Left colon (tissue), 2 donors: ENCODE measurements at regions not wholly inside any gene's neighbourhood (a gene's known extent, or its start where the extent isn't known, plus 50 kb on each side); places are given as distances from the start of the nearest gene placed in this dataset.
A peak's percentile ranks its signal among the peaks of the same experiment; 100 is the strongest.

Experiments used
- ATAC-seq: fragments of 200-7000 bp; cut with Tn5 transposase; one replicate; pipeline ENCODE4 v1.9.1; 2020; ENCODE audit warnings: mild to moderate bottlenecking, moderate library complexity
- DNase-seq, 2 donors: peaks; one replicate each; pipeline ENCODE4 v3.0.0-alpha.2; 2020
- intact Hi-C, 2 donors: fragments of 100-400 bp; cut with DNase I in 1 of 2; cut with micrococcal nuclease in 1 of 2; formaldehyde crosslinking; loops; one replicate each; pipeline versions ENCODE4 v1.11.2 to v1.14.0; 2022; cut with DNase I, micrococcal nuclease
- donor health status: DM: no; HTN: no; CAD: no.
- donor health status: DM: yes; HTN: yes; CAD: no.

DNA sequence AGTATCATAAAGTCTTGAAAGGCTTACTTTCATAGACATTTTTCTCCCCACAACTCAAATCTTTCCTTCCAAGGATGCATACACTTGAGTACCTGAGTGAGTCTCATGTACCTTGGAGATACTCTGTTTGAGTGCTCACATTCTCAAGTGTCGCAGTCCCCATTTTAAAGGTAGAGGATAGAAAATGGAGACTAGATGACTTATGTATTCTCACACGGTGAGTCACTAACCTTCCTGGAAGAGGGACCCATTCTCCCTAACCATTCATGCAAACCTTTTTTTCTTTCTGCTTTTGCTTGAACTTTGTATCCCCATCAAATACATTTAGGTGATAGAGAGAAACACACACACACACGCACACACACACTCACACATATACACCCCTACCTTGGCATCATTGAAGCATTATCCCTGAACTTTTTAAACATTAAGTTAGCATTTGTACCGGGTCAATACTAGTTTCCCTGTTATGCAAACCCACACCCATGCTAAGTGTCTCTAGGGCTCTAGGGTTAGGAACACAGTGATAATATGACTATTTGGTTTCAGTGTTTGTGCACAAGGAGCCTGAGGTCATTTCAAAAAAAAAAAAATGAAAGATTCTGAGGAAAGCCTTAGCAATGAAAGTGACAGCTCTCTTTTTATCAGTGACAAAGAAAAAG, 236.2 kb downstream of the IKZF2 start:
- intact Hi-C loops, result no loop called here
- DNase-seq (no peak), ATAC-seq (peak; percentile 43)

DNA sequence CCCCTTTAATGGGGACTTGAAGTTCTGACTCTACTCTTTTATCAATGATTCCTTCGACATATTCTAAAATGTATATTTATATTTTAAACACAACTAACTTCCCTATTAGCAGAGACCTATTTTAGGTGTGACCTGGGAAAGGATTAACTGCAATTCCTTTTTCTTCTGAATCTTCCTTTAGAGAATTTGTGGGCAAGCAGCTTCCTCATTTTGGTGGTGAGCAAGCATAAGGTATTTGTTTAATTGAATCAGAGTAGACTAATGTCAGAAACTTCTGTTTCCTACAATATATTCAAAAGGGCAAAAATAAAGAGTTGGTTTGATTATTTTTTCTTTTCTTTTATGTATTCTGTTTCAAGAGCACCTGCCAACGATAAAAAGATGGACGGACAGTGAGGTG, 237.0 kb downstream of the IKZF2 start:
- intact Hi-C loops, result no loop called here
- DNase-seq (no peak), ATAC-seq (no peak)

DNA sequence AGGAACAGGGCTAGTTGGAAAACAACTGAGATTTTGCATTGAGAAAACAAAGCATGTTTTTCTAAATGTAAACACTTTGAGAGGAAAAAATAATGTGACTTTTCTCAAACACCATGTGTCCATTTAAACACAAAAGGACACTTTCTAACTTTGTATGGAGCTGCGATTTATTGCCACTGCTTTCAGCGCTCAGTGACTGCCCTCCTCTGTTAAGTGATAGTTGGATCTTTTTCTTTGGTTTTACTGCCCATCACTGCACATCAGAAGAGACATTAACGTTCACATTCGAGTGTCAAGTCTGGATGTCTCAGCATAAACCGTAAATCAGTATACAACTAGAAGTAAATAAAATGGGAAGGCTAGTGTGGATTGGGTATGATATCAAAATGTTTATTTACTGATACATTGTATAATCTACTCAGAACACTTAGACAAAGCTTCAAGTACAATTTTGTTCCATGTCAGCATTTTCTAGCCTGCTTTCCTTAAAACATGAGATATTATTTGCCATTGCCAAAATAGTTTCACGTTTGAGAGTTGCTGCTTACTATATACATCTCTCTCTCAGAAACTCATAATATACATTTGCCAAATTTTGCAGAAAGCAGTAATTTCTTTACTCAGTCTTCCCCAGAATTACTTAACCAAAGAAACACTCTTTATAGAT, 237.6 kb downstream of the IKZF2 start:
- intact Hi-C loops, result no loop called here
- no peak for ATAC-seq
- DNase-seq, result no peak

DNA sequence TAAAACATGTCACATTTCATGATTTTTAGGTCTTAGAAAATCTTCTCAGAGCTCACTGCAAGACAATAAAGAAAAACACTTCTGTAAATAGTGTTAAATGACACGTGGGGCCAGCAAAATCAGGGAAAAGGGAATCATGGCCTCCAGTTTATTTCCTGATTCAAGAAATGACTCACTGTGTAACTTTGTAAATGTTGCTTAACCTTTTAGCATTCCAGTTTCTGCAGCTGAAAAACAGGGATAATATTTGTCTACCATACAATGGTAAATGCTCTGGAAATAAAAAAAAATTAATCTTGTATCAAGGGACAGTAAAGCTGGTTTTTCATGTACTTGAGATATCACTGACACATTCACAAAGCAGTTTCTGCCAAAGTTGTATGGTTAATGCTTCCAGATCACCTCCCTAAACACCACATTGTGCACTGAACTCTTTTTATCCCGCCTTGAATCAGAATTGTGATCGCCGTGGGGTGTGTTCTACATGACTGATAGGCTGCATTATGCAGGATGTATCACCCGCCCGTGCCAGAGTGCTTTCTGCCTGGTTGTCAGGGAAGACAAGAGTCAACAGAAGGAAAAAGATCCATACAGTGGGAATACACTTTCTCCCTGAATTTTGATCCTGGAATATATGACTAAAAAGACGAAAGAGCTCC, 238.8 kb downstream of the IKZF2 start:
- peak; percentile 92 for ATAC-seq

DNA sequence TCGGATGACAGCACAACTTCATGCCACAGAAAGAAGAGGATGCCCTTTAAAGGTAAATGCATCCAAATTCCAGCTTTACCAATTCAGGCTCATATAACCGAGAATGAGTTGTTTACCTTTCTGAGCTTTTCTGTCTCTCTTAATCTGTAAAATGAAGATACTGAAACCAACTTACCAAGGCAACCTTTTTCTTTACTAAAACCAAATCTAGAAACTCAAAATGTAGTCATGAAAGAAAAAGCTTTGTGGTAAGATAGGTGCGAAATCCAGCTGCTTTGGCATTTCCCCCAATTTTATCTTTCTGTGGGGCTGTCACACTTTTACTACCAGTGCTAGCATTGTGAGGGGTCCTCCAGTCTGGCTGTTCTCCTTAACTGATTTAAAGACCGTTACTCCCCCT, 240.4 kb downstream of the IKZF2 start:
- intact Hi-C loops, result no loop called here
- ATAC-seq (no peak), DNase-seq (no peak)

More for the DNA sequence above, 238.8 kb downstream of the IKZF2 start:
- DNase-seq, result peak; percentile 70 to 83
- intact Hi-C loops, result no loop called here

DNA sequence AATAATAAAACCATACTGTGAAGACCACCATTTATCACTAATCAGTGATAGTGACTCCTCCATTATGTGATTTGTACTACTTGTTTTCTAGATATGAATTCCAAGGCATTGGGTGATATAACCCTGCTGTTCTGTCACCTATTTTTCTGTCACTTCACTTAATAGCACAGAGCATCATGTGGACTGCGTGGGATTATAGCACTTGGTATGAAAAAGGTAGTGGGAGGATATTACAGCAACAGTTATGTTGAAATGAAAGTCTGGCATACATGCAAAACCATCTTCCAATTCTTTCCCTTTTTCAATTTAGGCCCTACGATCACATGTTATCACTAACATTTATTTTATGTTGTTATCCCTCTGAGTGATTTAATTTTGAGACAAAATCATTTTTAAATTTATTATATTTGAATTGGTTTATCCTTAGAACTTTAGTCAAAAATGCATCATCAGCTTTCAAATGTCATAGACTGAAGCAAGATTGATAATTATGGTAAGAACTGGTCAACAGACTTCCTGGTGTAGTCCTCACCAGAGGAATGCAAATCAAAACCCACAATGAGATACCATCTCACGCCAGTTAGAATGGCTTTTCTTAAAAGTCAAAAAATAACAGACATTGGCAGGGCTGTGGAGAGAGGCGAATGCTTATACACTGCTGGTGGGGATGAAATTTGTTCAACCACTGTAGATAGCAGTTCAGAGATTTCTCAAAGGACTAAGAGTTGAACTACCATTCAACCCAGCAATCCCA, 242.6 kb downstream of the IKZF2 start:
- DNase-seq (no peak), ATAC-seq (no peak)
- intact Hi-C loops, result no loop called here

DNA sequence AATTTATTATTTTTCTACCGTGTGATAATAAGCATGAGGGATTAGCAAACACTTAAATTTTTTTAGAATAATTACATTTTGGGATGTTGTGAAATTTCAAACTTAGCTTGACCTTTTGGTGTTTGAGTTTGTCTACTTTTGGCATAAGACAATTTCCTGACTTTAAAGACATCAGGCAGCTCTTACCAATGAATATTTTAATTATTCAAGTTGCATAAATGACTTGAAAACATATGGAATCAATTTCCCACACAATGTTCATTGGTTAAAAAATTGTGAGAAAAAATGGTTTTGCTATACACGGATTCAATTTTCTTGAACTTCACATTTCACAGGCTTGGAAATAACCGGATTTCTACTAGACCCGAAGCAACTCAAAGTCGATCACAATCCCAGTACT, 243.4 kb downstream of the IKZF2 start:
- ATAC-seq, result no peak

DNA sequence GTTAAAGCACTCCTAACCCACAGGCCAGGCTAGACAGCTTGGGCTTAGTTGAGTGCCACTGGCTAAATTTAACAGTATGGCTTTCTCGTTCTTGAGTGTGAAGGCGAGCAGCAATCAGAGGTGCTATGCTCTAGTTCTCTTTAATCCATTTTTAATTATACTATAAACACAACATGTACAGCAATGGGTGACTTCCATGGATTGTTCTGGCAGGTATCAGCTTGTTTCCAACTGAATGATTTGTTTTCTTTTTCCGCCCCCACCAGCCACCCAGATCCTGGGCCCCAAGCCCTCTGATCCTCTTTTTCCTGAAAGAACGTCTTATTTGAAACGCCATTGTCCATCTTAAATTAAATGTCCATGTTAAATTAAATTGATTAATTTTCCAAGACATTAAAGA, 244.8 kb downstream of the IKZF2 start:
- no peak for DNase-seq
- ATAC-seq, result no peak
- intact Hi-C loops, result no loop called here

More for the DNA sequence above, 243.4 kb downstream of the IKZF2 start:
- no peak for DNase-seq
- intact Hi-C loops, result no loop called here

DNA sequence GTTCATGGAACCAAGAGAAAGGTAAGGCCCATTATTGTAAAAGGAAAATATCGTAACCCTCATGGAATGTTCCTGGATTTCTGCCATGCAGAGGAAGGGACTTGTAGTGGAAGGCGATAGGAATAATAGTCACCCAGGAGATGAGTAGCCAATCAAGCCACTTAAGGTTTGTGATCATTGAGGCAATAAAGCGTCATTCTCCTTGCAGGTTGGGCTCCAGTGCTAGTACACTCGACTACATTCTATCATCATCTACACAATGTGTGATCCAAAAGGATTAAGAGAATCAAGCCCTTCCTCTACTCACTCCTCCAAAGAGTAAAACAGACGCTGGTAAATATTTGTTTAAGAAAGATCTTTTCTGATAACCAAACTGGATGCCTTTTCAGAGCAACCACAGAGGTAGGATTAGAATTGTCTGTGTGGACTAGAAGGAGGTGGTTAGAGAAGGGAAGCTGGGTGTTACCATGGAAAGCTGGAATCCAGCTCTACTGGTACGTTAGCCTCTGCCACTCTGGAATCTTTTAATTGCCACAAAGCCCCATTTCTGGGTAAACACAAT, 245.7 kb downstream of the IKZF2 start:
- ATAC-seq (peak; percentile 80), DNase-seq (peak in 1 of 2 donors; percentile 42)

DNA sequence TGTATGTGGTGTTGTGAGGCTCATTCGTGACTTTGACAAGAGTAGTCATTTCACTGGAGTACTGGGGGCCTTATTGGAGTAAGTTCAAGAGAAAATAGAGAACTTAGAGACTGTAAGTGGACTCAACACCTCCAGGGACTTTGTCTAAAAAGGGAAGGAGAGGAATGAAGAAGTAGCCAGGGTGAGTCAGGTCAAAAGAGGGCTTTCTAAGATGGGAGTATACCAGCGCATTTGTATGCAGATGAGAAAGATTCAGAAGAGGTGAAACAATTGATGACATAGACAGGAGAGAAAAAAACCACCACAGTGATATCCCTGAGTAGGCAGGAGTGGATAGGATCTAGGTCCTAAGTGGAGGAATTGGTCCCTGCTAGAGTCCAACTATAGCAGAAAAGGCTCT, 246.8 kb downstream of the IKZF2 start:
- no peak for DNase-seq
- intact Hi-C loops, result no loop called here
- no peak for ATAC-seq

More for the DNA sequence above, 245.7 kb downstream of the IKZF2 start:
- intact Hi-C loops, result no loop called here

DNA sequence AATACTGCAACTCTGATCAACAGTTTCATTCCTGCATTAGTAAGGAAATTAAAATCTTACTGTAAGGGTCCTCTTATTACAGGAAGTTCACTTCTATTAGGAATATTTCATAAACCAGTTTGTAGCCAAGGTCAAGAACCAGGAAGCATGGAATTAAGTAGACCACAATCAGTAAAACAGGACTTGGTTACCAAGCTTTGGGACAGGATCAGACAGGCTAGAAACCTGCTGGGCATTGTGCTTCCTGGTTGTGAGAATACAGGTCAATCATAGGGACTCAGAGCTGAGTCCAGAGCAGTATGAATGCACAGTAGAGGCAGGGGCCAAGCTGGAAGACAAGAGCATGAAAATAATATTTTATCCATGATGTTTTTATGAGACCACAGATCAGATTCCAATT, 248.0 kb downstream of the IKZF2 start:
- no peak for DNase-seq
- no peak for ATAC-seq
- intact Hi-C loops, result no loop called here

DNA sequence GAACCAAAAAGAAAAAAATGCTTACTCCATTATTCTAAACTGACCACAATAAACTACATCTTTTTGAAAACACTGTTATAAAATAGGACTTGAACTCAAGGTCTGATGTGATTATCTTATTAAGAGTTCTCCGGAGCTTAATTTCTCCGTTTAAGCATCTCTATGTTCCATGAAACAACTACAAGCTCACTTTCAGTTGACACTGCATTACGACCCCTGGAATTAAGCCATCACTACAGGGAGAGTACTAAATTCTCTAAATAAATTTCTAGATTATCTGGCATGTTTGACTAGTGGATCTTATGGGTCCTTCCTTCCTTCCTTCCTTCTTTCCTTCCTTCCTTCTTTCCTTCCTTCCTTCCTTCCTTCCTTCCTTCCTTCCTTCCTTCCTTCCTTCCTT, 249.0 kb downstream of the IKZF2 start:
- ATAC-seq, result no peak
- no peak for DNase-seq
- intact Hi-C loops, result no loop called here

DNA sequence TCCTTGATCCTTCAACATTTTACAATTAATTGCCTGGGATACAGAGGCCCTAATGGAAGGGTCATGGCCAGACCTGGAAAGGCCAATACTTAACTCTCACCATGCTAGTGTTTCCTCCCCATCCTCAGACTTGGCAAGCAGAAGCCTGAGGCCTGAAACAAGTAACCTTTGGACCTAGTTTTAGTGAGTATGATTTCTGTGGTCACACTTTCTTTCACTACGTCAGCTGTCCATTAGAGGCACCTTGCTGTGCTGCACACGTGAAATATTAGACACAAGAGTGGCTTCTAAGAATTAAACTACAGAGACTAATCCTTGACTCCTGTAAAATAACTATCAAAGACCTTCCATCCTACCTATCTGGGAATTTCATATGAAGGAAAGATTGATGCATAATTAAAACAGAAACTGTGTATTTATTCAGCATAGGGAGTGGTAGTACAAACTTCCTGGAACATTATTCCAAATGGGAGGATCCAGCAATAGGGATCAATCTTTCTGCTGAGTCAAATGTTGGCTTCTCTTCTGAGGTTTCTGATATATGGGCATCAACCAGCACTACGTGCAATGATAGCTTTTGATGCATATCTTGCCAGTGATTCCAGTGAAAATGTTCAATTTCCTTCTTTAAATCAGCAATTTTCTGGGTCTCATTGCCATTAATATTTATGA, 249.7 kb downstream of the IKZF2 start:
- intact Hi-C loops, result no loop called here
- peak in 1 of 2 donors; percentile 30 for DNase-seq

DNA sequence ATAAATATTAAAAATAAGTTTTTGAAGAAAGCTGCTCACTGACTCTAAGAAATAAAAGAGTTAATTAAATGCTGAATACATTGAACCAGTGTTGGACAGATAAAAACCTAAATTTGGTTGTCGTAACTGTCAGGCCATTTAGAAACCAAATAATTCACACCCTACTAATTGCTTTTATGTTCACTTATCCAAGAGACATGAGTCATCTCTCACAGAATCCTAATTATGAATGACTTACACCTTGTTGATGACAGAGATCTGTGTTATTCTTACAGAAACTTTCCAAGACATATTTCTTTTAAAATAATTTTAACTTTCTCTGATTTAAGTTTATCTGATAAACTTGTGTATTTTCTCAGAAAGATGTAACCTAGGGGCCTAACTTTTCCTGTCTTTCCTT, 250.7 kb downstream of the IKZF2 start:
- ATAC-seq (no peak), DNase-seq (no peak)
- intact Hi-C loops, result no loop called here

More for the DNA sequence above, 249.7 kb downstream of the IKZF2 start:
- ATAC-seq, result peak; percentile 65

DNA sequence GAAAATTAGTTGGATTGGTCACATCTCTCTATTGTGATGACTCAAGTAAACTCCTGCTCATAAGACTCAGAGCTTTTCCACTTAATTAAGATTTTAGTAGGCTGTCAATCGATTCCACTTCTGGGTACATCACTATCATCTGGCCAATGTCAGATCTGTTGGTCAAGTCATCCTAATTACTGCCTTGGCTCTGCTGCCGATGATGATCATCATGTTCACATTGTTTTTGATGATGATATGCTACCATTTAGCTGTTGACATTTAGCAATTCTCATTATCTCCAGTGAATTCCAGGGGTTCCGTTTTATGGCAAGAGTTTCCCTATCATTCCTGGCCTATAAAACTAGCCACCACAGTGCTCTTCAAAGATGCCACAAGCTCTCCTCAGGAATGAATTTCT, 253.4 kb downstream of the IKZF2 start:
- ATAC-seq (no peak), DNase-seq (no peak)
- intact Hi-C loops, result no loop called here

DNA sequence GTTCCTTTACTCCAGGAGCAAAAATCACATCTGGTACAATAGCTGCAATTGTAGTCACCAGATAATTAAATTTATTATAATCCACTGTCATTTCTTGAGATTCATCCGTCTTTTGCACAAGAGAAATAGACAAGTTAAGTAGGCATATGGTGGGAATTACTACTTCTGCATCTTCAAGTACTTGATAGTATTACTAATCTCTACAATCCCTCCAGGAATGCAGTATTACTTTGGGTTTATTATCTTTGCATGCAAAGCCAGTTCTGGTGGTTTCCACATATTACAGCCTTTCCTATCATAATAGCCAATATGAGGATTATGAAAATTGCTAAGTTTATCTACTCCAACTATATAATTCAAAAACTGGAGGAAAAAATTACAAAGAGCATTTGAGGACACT, 254.1 kb downstream of the IKZF2 start:
- ATAC-seq, result no peak
- intact Hi-C loops, result no loop called here
- DNase-seq, result no peak

DNA sequence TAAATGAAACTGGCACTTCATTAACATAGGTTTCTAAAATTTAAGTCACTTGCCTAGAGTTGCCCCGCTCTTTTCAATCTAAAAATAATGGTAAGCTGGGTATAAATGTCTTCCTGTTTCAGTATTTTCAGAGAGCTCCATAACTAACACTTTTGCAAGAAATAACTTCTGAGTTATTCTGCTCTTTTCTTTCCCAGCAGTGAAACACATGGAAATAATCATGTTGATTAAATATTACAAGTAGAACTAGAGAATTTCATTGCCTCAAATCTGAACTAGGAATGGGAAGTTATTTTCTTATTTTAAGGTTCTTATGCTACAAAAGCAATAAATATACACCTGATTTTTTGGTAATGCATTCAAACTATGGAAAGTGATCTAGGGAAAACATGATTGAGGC, 257.4 kb downstream of the IKZF2 start:
- DNase-seq (no peak), ATAC-seq (no peak)
- intact Hi-C loops, result no loop called here

DNA sequence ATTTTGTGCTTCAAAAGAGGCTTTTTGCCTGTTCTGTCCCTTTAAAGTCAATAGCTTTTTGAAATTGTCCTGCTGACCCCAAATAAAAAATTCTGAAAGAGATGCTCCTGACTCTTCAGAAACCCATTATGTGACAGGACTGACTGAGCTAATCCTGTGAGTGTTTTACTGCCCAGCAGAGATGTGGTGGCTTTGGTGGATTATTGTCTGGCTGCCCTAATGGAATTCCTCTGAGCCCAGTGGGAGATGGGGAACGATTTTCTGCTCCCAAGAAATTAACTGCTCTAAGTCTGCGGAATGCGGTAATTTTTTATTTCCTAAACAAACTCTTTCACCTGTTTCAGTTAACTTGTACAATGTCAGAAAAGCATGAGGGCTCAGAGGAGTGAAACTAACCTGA, 258.2 kb downstream of the IKZF2 start:
- intact Hi-C loops, result no loop called here
- ATAC-seq (no peak), DNase-seq (no peak)

DNA sequence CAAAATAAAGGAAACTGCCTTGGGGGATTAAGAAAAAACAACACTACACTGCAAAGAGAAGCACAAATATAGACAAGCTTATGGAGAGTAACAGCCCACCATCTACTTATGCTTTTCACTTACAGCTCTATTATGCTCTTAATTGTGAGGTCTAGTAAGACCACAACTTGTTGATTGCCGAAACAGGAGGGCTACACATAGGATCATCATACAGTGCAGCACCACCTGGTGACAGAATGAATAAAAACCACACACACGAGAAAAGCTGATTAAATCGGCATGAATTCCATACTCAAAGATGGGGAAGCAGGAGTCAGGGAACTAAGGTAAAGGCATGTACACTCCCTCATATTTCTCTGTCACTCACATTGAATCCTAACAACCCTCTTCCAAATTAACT, 259.2 kb downstream of the IKZF2 start:
- no peak for ATAC-seq
- intact Hi-C loops, result no loop called here
- DNase-seq, result no peak
